Thoracic aorta (tissue), 2 donors: ENCODE measurements at regions not wholly inside any gene's neighbourhood (a gene's known extent, or its start where the extent isn't known, plus 50 kb on each side); places are given as distances from the start of the nearest gene placed in this dataset.

ENCODE experiments used
- ATAC-seq: fragments of 150-250 bp; one replicate; pipeline ENCODE4 v1.8.0; 2017; ENCODE audit warnings: low read depth; ENCODE audit not compliant: insufficient number of reproducible peaks, low FRiP score
- DNase-seq: peaks from one replicate; pipeline ENCODE4 v3.0.0-alpha.2; 2020; ENCODE audit warnings: low spot score
- H3K27ac ChIP-seq, 2 donors: fragments of 200-600 bp; sonication (generic); 1 replicate in 1 of 2; 2 replicates in 1 of 2; pipeline ENCODE4 v1.5.1; 2016; ENCODE audit warnings: mild to moderate bottlenecking in 2 of 2, moderate library complexity in 2 of 2
- H3K27me3 ChIP-seq: fragments of 200-600 bp; sonication (generic); replicated peaks from 2 replicates; pipeline ENCODE4 v1.6.0; 2016; ENCODE audit warnings: mild to moderate bottlenecking; ENCODE audit not compliant: insufficient read depth
- H3K36me3 ChIP-seq: fragments of 200-600 bp; sonication (generic); one replicate; pipeline ENCODE4 v1.5.1; 2016
- H3K4me1 ChIP-seq, 2 donors: fragments of 200-600 bp; sonication (generic); 1 replicate in 1 of 2; 2 replicates in 1 of 2; pipeline versions ENCODE4 v1.5.1 to v1.6.0; 2016; ENCODE audit warnings: low read depth in 2 of 2, mild to moderate bottlenecking in 1 of 2; ENCODE audit not compliant: control insufficient read depth in 1 of 2
- H3K4me3 ChIP-seq: fragments of 200-600 bp; sonication (generic); 2 replicates; pipeline ENCODE4 v1.5.1; 2016; ENCODE audit warnings: mild to moderate bottlenecking
- H3K9me3 ChIP-seq: fragments of 200-600 bp; sonication (generic); 2 replicates; pipeline ENCODE4 v1.5.1; 2016
- CTCF ChIP-seq: fragments of 200-600 bp; sonication (generic); IDR thresholded peaks from one replicate; pipeline ENCODE4 v1.5.1; 2019; ENCODE audit warnings: antibody characterized with exemption

- DNase-seq (no peak), ATAC-seq (no peak)
- no peaks in the 10 kb centered on the region for H3K9me3 ChIP-seq
- H3K27ac ChIP-seq, result no peak overlapping the region
- TF ChIP-seq CTCF, result no peak
- no peaks in the 10 kb centered on the region for H3K36me3 ChIP-seq
- H3K4me1 ChIP-seq, result no peaks in the 10 kb centered on the region
- no peaks in the 10 kb centered on the region for H3K27me3 ChIP-seq
- peak overlapping the region; percentile 74 for H3K4me3 ChIP-seq
Observed at GRCh38 chr1:43067977-43068751, 103.9 kb downstream of the EBNA1BP2 start.

- no peak for TF ChIP-seq CTCF
- DNase-seq, result no peak
- no peak for ATAC-seq
Observed at GRCh38 chr1:43067233-43067745, 104.8 kb downstream of the EBNA1BP2 start.

GRCh38 chr1:43066578-43066977 is 105.5 kb downstream of the EBNA1BP2 start:
- H3K9me3 ChIP-seq, result no peaks in the 10 kb centered on the region
- H3K4me3 ChIP-seq, result no peak overlapping the region
- H3K36me3 ChIP-seq, result no peaks in the 10 kb centered on the region
- no peak for DNase-seq
- TF ChIP-seq CTCF, result no peak
- H3K27ac ChIP-seq, result no peak overlapping the region
- H3K4me1 ChIP-seq, result no peaks in the 10 kb centered on the region
- no peaks in the 10 kb centered on the region for H3K27me3 ChIP-seq
- no peak for ATAC-seq

More at GRCh38 chr1:43067233-43067745, 104.8 kb downstream of the EBNA1BP2 start:
- H3K4me1 ChIP-seq, result no peaks in the 10 kb centered on the region
- no peaks in the 10 kb centered on the region for H3K9me3 ChIP-seq
- H3K4me3 ChIP-seq, result no peak overlapping the region
- H3K36me3 ChIP-seq, result no peaks in the 10 kb centered on the region
- H3K27ac ChIP-seq, result no peak overlapping the region
- H3K27me3 ChIP-seq, result no peaks in the 10 kb centered on the region

- no peak for TF ChIP-seq CTCF
- Histone ChIP-seq H3K36me3 (no peaks in the 10 kb centered on the region), H3K27me3 (no peaks in the 10 kb centered on the region), H3K27ac (no peak overlapping the region), H3K9me3 (no peaks in the 10 kb centered on the region), H3K4me3 (no peak overlapping the region), H3K4me1 (no peaks in the 10 kb centered on the region)
- no peak for DNase-seq
- no peak for ATAC-seq
Observed at GRCh38 chr1:43065616-43066399, 106.3 kb downstream of the EBNA1BP2 start.

GRCh38 chr1:43065191-43065590 is 106.5 kb upstream of the SLC2A1 start:
- no peaks in the 10 kb centered on the region for H3K27me3 ChIP-seq
- no peaks in the 10 kb centered on the region for H3K36me3 ChIP-seq
- H3K4me1 ChIP-seq, result no peaks in the 10 kb centered on the region
- no peaks in the 10 kb centered on the region for H3K9me3 ChIP-seq
- DNase-seq (no peak), ATAC-seq (no peak)
- TF ChIP-seq CTCF, result no peak
- H3K4me3 ChIP-seq, result no peak overlapping the region
- no peak overlapping the region for H3K27ac ChIP-seq
